Left colon (tissue), 2 donors: ENCODE measurements at regions not wholly inside any gene's neighbourhood (a gene's known extent, or its start where the extent isn't known, plus 50 kb on each side); places are given as distances from the start of the nearest gene placed in this dataset.

Source experiments
- ATAC-seq: fragments of 200-7000 bp; cut with Tn5 transposase; one replicate; pipeline ENCODE4 v1.9.1; 2020; ENCODE audit warnings: mild to moderate bottlenecking, moderate library complexity
- DNase-seq, 2 donors: peaks; one replicate each; pipeline ENCODE4 v3.0.0-alpha.2; 2020
- intact Hi-C, 2 donors: fragments of 100-400 bp; cut with DNase I in 1 of 2; cut with micrococcal nuclease in 1 of 2; formaldehyde crosslinking; loops; one replicate each; pipeline versions ENCODE4 v1.11.2 to v1.14.0; 2022; cut with DNase I, micrococcal nuclease
- donor health status: DM: no; HTN: no; CAD: no.
- donor health status: DM: yes; HTN: yes; CAD: no.

GRCh38 chr6:122285292-122285913 lies 114.0 kb upstream of the HSF2 start:
- intact Hi-C loops = no loop called here
- DNase-seq = no peak
- no peak for ATAC-seq

- DNase-seq (no peak), ATAC-seq (no peak)
- intact Hi-C loops = no loop called here
These were observed 112.9 kb upstream of the HSF2 start for GRCh38 chr6:122286512-122286911.

GRCh38 chr6:122289762-122290539 lies 109.5 kb upstream of the HSF2 start:
- DNase-seq = no peak
- no peak for ATAC-seq
- intact Hi-C loops = no loop called here

- intact Hi-C loops = no loop called here
- ATAC-seq (no peak), DNase-seq (no peak)
These were observed 102.4 kb upstream of the HSF2 start for GRCh38 chr6:122297010-122297409.

- ATAC-seq (no peak), DNase-seq (no peak)
- intact Hi-C loops = no loop called here
These were observed 97.4 kb upstream of the HSF2 start for GRCh38 chr6:122302067-122302466.

GRCh38 chr6:122307577-122307976 lies 91.9 kb upstream of the HSF2 start:
- DNase-seq = no peak
- intact Hi-C loops = no loop called here
- ATAC-seq = no peak

GRCh38 chr6:122308074-122308473 lies 91.4 kb upstream of the HSF2 start:
- no peak for DNase-seq
- intact Hi-C loops = no loop called here
- no peak for ATAC-seq

DNA sequence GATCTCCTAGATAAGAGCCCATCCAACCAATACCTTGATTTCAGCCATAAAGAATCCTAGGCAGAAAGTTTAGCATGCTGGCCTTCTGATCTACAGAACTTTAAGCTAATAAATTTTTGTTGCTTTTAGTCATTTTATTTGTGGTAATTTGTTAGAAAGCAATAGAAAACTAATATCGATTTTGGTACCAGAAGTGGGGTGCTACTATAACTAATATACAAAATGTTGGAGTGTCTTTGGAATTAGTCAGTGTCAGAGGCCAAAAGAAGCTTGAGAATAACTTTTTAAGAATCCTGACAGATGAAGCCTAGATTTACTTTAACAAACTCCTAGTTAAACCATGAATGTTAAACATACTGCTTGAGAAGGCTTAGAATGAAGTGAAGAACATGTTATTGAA lies 83.6 kb upstream of the HSF2 start:
- DNase-seq (no peak), ATAC-seq (no peak)
- intact Hi-C loops = no loop called here

GRCh38 chr6:122322824-122323223 lies 76.6 kb upstream of the HSF2 start:
- DNase-seq (no peak), ATAC-seq (no peak)
- intact Hi-C loops = no loop called here

DNA sequence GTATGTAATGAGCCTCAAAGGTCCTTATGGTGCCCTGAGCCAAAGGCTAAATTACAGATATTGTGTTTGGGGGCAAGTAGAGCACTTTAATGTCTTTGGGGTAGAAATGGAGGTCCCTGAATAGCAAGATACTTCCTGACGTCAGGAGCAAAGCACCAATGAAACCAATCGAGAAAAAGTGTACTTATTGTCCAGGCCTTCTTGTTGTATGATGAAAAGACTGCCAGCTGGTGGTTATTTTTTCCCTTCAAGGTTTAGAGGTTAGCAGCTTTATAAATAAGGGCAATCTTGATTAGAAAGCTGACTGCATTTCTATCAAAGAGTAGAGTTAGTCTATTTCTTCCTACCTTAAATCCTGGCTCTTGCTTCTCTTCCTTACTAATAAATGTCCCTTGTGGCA lies 76.1 kb upstream of the HSF2 start:
- no peak for ATAC-seq
- DNase-seq = no peak
- intact Hi-C loops = no loop called here

GRCh38 chr6:122330315-122330714 lies 69.1 kb upstream of the HSF2 start:
- intact Hi-C loops = no loop called here
- DNase-seq = no peak
- ATAC-seq = no peak

- no peak for DNase-seq
- ATAC-seq = no peak
- intact Hi-C loops = no loop called here
These were observed 61.8 kb upstream of the HSF2 start for GRCh38 chr6:122337645-122338044.

DNA sequence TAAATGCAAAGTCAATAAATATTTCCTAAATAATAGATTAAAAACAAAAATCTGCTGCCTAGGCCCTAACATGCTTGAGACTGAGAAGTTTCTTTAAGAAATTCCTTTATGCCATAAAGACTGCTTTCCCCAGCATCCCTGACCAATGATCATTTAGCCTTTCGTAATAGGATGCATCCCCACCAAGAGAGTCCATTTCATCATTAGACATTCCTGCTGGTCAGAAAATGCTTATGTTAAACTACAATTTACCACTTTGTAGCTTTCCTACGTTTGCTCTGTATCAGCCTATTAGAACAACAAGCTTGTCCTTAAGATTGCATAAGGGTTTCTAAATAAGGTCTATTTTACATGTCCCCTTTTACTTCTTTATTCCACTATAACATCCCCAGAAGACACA lies 59.8 kb upstream of the HSF2 start:
- intact Hi-C loops = no loop called here
- ATAC-seq (no peak), DNase-seq (no peak)

DNA sequence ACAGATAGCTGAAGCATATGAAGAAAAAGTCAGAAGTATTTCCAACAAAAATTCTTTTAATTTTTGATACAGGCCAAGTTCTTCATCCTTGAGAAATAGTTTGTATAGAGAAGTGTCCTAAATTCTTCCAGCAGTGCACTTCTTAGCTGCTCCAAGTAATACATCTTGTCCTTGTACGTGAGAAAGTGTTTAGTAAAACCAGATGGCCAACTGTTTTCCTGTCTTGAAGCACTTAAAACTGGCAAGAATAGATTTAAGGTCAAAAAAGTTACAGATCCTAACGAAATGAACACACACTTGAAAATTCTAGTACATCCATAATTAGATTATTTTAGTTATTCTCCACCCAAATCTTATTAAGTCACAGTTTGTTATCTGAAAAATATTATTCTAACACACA lies 52.2 kb upstream of the HSF2 start:
- DNase-seq (no peak), ATAC-seq (no peak)
- intact Hi-C loops = no loop called here

DNA sequence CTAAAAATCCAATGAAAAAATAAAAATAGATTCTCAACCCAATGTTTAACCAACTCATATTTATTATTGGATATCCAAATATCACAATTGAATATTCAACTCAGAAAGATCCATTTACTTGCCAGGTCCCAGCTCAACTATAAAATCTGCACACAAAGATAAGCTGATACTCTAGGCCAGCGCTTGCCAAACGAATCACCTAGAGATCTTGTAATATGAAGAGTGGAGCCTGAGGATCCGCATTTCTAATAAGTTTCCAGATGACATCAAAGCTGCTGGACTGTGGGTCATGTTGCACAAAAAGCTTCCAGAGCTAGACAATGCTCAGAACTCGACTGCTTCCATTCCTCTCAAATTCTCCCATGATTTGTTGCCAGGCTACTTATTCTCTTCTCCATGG lies 51.7 kb upstream of the HSF2 start:
- ATAC-seq = no peak
- no peak for DNase-seq
- intact Hi-C loops = no loop called here
